ENCODE measurements at regions not wholly inside any gene's neighbourhood (a gene's known extent, or its start where the extent isn't known, plus 50 kb on each side); places are given as distances from the start of the nearest gene placed in this dataset.

GRCh38 chr9:86601697-86602096, 247.5 kb upstream of the TUT7 start:
- no peaks in the 10 kb centered on the region for H3K4me1 ChIP-seq (ENCODE audit: insufficient read depth, low read length, severe bottlenecking)
- H3K79me2 ChIP-seq (ENCODE audit: insufficient read depth, low read length) = no peaks in the 10 kb centered on the region
- no peak for TF ChIP-seq EZH2 (IDR thresholded peaks at IDR 0.05; ENCODE audit: borderline replicate concordance, low read length)
- TF ChIP-seq CTCF (IDR thresholded peaks at IDR 0.05; ENCODE audit: low read length) = no peak
- no peak overlapping the region for H3K4me2 ChIP-seq (ENCODE audit: low read length)
- H3K9me2 ChIP-seq (ENCODE audit: low read depth, low read length) = no peaks in the 10 kb centered on the region
- no peak overlapping the region for H2AFZ ChIP-seq (ENCODE audit: low read length)
- H3F3A ChIP-seq (ENCODE audit: insufficient read depth, low read length) = no peaks in the 10 kb centered on the region
- no peaks in the 10 kb centered on the region for H3K9me3 ChIP-seq (ENCODE audit: low read length)
- no peak overlapping the region for H3K27ac ChIP-seq (ENCODE audit: low read depth, low read length, poor library complexity, severe bottlenecking)
- no peaks in the 10 kb centered on the region for H4K20me1 ChIP-seq (ENCODE audit: insufficient read depth, low read length)
- no peaks in the 10 kb centered on the region for H3K27me3 ChIP-seq (ENCODE audit: insufficient read depth, low read length)
- no peak overlapping the region for H3K4me3 ChIP-seq (ENCODE audit: low read depth, low read length, poor library complexity, severe bottlenecking)
- no peaks in the 10 kb centered on the region for H3K36me3 ChIP-seq (ENCODE audit: insufficient read depth, low read length)
- H3K9ac ChIP-seq (ENCODE audit: low read length) = no peak overlapping the region

- no peaks in the 10 kb centered on the region for H3K4me1 ChIP-seq (ENCODE audit: insufficient read depth, low read length, severe bottlenecking)
- TF ChIP-seq EZH2 (IDR thresholded peaks at IDR 0.05; ENCODE audit: borderline replicate concordance, low read length) (no peak), CTCF (IDR thresholded peaks at IDR 0.05; ENCODE audit: low read length) (no peak)
- no peaks in the 10 kb centered on the region for H3K9me2 ChIP-seq (ENCODE audit: low read depth, low read length)
- H3K4me3 ChIP-seq (ENCODE audit: low read depth, low read length, poor library complexity, severe bottlenecking) = no peak overlapping the region
- H3K9ac ChIP-seq (ENCODE audit: low read length) = no peak overlapping the region
- no peak overlapping the region for H3K27ac ChIP-seq (ENCODE audit: low read depth, low read length, poor library complexity, severe bottlenecking)
- H2AFZ ChIP-seq (ENCODE audit: low read length) = no peak overlapping the region
- no peaks in the 10 kb centered on the region for H4K20me1 ChIP-seq (ENCODE audit: insufficient read depth, low read length)
- no peaks in the 10 kb centered on the region for H3K79me2 ChIP-seq (ENCODE audit: insufficient read depth, low read length)
- no peak overlapping the region for H3K4me2 ChIP-seq (ENCODE audit: low read length)
- no peaks in the 10 kb centered on the region for H3K27me3 ChIP-seq (ENCODE audit: insufficient read depth, low read length)
- no peaks in the 10 kb centered on the region for H3K36me3 ChIP-seq (ENCODE audit: insufficient read depth, low read length)
- no peaks in the 10 kb centered on the region for H3K9me3 ChIP-seq (ENCODE audit: low read length)
- H3F3A ChIP-seq (ENCODE audit: insufficient read depth, low read length) = no peaks in the 10 kb centered on the region
Measured at GRCh38 chr9:86600977-86601376, 246.8 kb upstream of the TUT7 start.

- H3K4me1 ChIP-seq (ENCODE audit: insufficient read depth, low read length, severe bottlenecking) = no peaks in the 10 kb centered on the region
- H3F3A ChIP-seq (ENCODE audit: insufficient read depth, low read length) = no peaks in the 10 kb centered on the region
- no peak overlapping the region for H3K4me3 ChIP-seq (ENCODE audit: low read depth, low read length, poor library complexity, severe bottlenecking)
- no peaks in the 10 kb centered on the region for H3K27me3 ChIP-seq (ENCODE audit: insufficient read depth, low read length)
- H2AFZ ChIP-seq (ENCODE audit: low read length) = no peak overlapping the region
- no peaks in the 10 kb centered on the region for H3K9me2 ChIP-seq (ENCODE audit: low read depth, low read length)
- H3K9ac ChIP-seq (ENCODE audit: low read length) = no peak overlapping the region
- H3K27ac ChIP-seq (ENCODE audit: low read depth, low read length, poor library complexity, severe bottlenecking) = no peak overlapping the region
- no peaks in the 10 kb centered on the region for H3K9me3 ChIP-seq (ENCODE audit: low read length)
- no peaks in the 10 kb centered on the region for H3K36me3 ChIP-seq (ENCODE audit: insufficient read depth, low read length)
- TF ChIP-seq EZH2 (IDR thresholded peaks at IDR 0.05; ENCODE audit: borderline replicate concordance, low read length) (no peak), CTCF (IDR thresholded peaks at IDR 0.05; ENCODE audit: low read length) (no peak)
- no peak overlapping the region for H3K4me2 ChIP-seq (ENCODE audit: low read length)
- no peaks in the 10 kb centered on the region for H3K79me2 ChIP-seq (ENCODE audit: insufficient read depth, low read length)
- no peaks in the 10 kb centered on the region for H4K20me1 ChIP-seq (ENCODE audit: insufficient read depth, low read length)
Measured at GRCh38 chr9:86600291-86600690, 246.1 kb upstream of the TUT7 start.

All from OCI-LY1 (cell line).